ENCODE measurements at regions not wholly inside any gene's neighbourhood (a gene's known extent, or its start where the extent isn't known, plus 50 kb on each side); places are given as distances from the start of the nearest gene placed in this dataset.

DNA sequence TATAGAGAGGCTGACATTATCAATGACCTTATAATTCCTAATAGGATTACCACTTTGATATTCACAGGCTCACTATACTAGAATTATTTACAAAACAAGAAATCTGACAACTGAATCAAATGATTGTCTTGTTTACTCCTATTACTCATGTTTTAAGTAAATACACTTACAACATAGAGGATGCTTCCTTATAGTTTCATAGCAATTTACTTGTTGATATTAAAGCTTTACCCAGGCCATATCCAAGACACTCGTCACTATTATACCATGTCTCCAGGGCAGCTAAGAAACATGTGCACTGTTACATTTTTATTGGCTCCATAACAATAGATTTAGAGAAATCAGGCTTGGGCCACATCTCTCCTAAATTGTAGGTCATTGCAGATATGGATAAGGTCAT lies 276.9 kb downstream of the HGF start:
- H3K27me3 Mint-ChIP-seq (ENCODE audit: low read depth, unreplicated experiment) = no peaks in the 10 kb centered on the region
- no peak overlapping the region for H3K4me3 ChIP-seq (ENCODE audit: insufficient read depth, low read depth, low read length)

DNA sequence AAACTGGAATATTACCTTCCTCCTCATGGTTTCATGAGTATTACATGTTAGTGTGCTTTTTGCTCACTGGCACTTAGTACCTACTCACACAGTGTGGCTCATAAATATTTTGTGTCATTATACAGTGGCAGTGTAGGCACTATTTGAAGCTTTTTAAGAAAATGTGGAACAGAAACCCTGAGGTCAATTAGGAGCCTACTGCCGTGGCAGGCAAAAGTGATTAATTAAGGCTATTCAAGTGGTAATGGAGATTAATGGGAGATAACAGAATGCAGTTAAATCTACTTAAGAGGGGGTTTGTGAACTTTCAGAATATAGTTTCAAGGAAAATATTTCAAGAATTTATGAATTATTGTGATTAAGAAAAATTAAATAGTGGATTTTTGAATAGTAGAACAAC lies 277.6 kb downstream of the HGF start:
- H3K4me2 ChIP-seq (ENCODE audit: low read length) = no peak overlapping the region
- H3K4me1 Mint-ChIP-seq (ENCODE audit: low read depth, unreplicated experiment) = no peaks in the 10 kb centered on the region
- H3K27me3 Mint-ChIP-seq (ENCODE audit: low read depth, unreplicated experiment) = no peaks in the 10 kb centered on the region
- H3K4me3 Mint-ChIP-seq (ENCODE audit: unreplicated experiment) = no peak overlapping the region
- DNase-seq (ENCODE audit: low read depth) (no peak), FAIRE-seq (no peak)
- TF ChIP-seq EZH2 (IDR thresholded peaks at IDR 0.05; ENCODE audit: insufficient read depth, low read length) = no peak
- TF ChIP-seq, protein P1, sequence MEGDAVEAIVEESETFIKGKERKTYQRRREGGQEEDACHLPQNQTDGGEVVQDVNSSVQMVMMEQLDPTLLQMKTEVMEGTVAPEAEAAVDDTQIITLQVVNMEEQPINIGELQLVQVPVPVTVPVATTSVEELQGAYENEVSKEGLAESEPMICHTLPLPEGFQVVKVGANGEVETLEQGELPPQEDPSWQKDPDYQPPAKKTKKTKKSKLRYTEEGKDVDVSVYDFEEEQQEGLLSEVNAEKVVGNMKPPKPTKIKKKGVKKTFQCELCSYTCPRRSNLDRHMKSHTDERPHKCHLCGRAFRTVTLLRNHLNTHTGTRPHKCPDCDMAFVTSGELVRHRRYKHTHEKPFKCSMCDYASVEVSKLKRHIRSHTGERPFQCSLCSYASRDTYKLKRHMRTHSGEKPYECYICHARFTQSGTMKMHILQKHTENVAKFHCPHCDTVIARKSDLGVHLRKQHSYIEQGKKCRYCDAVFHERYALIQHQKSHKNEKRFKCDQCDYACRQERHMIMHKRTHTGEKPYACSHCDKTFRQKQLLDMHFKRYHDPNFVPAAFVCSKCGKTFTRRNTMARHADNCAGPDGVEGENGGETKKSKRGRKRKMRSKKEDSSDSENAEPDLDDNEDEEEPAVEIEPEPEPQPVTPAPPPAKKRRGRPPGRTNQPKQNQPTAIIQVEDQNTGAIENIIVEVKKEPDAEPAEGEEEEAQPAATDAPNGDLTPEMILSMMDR (IDR thresholded peaks at IDR 0.05; ENCODE audit: insufficient read depth, low read depth, low read length) = no peak
- no peaks in the 10 kb centered on the region for H3K9me3 Mint-ChIP-seq (ENCODE audit: unreplicated experiment)
- no peaks in the 10 kb centered on the region for H3K79me2 ChIP-seq (ENCODE audit: insufficient read depth, low read length)
- H3K27me3 ChIP-seq (ENCODE audit: insufficient read depth, low read length) = no peaks in the 10 kb centered on the region
- H3K36me3 Mint-ChIP-seq (ENCODE audit: low read depth, unreplicated experiment) = no peaks in the 10 kb centered on the region
- H3K9ac ChIP-seq (ENCODE audit: low read length) = no peak overlapping the region
- no peak overlapping the region for H3K27ac ChIP-seq (ENCODE audit: low read depth, low read length)
- no peaks in the 10 kb centered on the region for H4K20me1 ChIP-seq (ENCODE audit: insufficient read depth, low read length)
- H3K4me3 ChIP-seq (ENCODE audit: insufficient read depth, low read depth, low read length) = no peak overlapping the region
- H3K27ac Mint-ChIP-seq (ENCODE audit: unreplicated experiment) = no peak overlapping the region
- no peak overlapping the region for H2AFZ ChIP-seq (ENCODE audit: low read depth, low read length)
- H3K4me1 ChIP-seq (ENCODE audit: insufficient read depth, low read length) = no peaks in the 10 kb centered on the region
- no peaks in the 10 kb centered on the region for H3K36me3 ChIP-seq (ENCODE audit: insufficient read depth, low read length)
- no peaks in the 10 kb centered on the region for H3K9me3 ChIP-seq (ENCODE audit: insufficient read depth, low read depth, low read length)

More for the DNA sequence above, 276.9 kb downstream of the HGF start:
- Histone ChIP-seq H3K9ac (ENCODE audit: low read length) (no peak overlapping the region), H4K20me1 (ENCODE audit: insufficient read depth, low read length) (no peaks in the 10 kb centered on the region), H3K27me3 (ENCODE audit: insufficient read depth, low read length) (no peaks in the 10 kb centered on the region), H3K36me3 (ENCODE audit: insufficient read depth, low read length) (no peaks in the 10 kb centered on the region), H3K27ac (ENCODE audit: low read depth, low read length) (no peak overlapping the region), H3K9me3 (ENCODE audit: insufficient read depth, low read depth, low read length) (no peaks in the 10 kb centered on the region), H3K4me2 (ENCODE audit: low read length) (no peak overlapping the region), H3K79me2 (ENCODE audit: insufficient read depth, low read length) (no peaks in the 10 kb centered on the region), H2AFZ (ENCODE audit: low read depth, low read length) (no peak overlapping the region), H3K4me1 (ENCODE audit: insufficient read depth, low read length) (no peaks in the 10 kb centered on the region)
- TF ChIP-seq, protein P1 (IDR thresholded peaks at IDR 0.05; ENCODE audit: insufficient read depth, low read depth, low read length) = no peak
- no peak for TF ChIP-seq EZH2 (IDR thresholded peaks at IDR 0.05; ENCODE audit: insufficient read depth, low read length)
- no peaks in the 10 kb centered on the region for H3K4me1 Mint-ChIP-seq (ENCODE audit: low read depth, unreplicated experiment)
- DNase-seq (ENCODE audit: low read depth) = no peak
- no peaks in the 10 kb centered on the region for H3K36me3 Mint-ChIP-seq (ENCODE audit: low read depth, unreplicated experiment)
- H3K9me3 Mint-ChIP-seq (ENCODE audit: unreplicated experiment) = no peaks in the 10 kb centered on the region
- H3K27ac Mint-ChIP-seq (ENCODE audit: unreplicated experiment) = no peak overlapping the region
- H3K4me3 Mint-ChIP-seq (ENCODE audit: unreplicated experiment) = no peak overlapping the region
- no peak for FAIRE-seq

DNA sequence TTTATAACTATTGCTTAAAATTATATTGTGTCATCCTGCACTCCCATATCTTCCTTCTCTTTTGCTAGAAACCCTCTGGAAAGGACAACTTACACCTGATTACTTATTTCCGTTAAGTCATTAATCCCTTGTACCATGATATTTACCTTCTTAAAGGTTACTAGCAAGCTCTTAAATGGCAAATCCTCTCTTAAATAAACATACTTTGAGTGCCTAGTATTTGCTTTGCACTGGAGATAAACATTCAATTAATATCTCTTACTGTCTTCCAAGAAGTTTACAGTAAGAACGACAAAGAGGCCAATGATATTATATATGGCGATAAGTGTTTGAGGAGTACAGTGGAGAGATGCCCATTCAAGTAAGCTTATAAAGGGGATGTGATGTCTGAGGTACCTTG lies 278.3 kb downstream of the HGF start:
- H3K27ac Mint-ChIP-seq (ENCODE audit: unreplicated experiment) = no peak overlapping the region

More for the DNA sequence above, 278.3 kb downstream of the HGF start:
- TF ChIP-seq EZH2 (IDR thresholded peaks at IDR 0.05; ENCODE audit: insufficient read depth, low read length) = no peak
- TF ChIP-seq, protein P1 (IDR thresholded peaks at IDR 0.05; ENCODE audit: insufficient read depth, low read depth, low read length) = no peak
- FAIRE-seq = no peak
- Histone ChIP-seq H3K4me3 (ENCODE audit: insufficient read depth, low read depth, low read length) (no peak overlapping the region), H4K20me1 (ENCODE audit: insufficient read depth, low read length) (no peaks in the 10 kb centered on the region), H3K36me3 (ENCODE audit: insufficient read depth, low read length) (no peaks in the 10 kb centered on the region), H3K4me2 (ENCODE audit: low read length) (no peak overlapping the region), H3K27me3 (ENCODE audit: insufficient read depth, low read length) (no peaks in the 10 kb centered on the region), H3K4me1 (ENCODE audit: insufficient read depth, low read length) (no peaks in the 10 kb centered on the region), H3K27ac (ENCODE audit: low read depth, low read length) (no peak overlapping the region), H2AFZ (ENCODE audit: low read depth, low read length) (no peak overlapping the region), H3K9ac (ENCODE audit: low read length) (no peak overlapping the region), H3K79me2 (ENCODE audit: insufficient read depth, low read length) (no peaks in the 10 kb centered on the region), H3K9me3 (ENCODE audit: insufficient read depth, low read depth, low read length) (no peaks in the 10 kb centered on the region)
- no peaks in the 10 kb centered on the region for H3K36me3 Mint-ChIP-seq (ENCODE audit: low read depth, unreplicated experiment)
- no peak for DNase-seq (ENCODE audit: low read depth)
- no peaks in the 10 kb centered on the region for H3K4me1 Mint-ChIP-seq (ENCODE audit: low read depth, unreplicated experiment)
- H3K27me3 Mint-ChIP-seq (ENCODE audit: low read depth, unreplicated experiment) = no peaks in the 10 kb centered on the region
- no peaks in the 10 kb centered on the region for H3K9me3 Mint-ChIP-seq (ENCODE audit: unreplicated experiment)
- H3K4me3 Mint-ChIP-seq (ENCODE audit: unreplicated experiment) = no peak overlapping the region

Measured in astrocyte (in vitro differentiated cells and primary cell).